ENCODE measurements at regions not wholly inside any gene's neighbourhood (a gene's known extent, or its start where the extent isn't known, plus 50 kb on each side); places are given as distances from the start of the nearest gene placed in this dataset.

- DNase-seq (ENCODE audit: low read depth in 1 of 2, low spot score in 1 of 2), result no peak
- Histone ChIP-seq H3K4me1 (ENCODE audit: low read depth) (no peaks in the 10 kb centered on the region), H3K4me3 (no peak overlapping the region), H3K9me3 (ENCODE audit: low read depth) (no peaks in the 10 kb centered on the region), H3K27ac (no peak overlapping the region), H3K36me3 (no peaks in the 10 kb centered on the region), H3K27me3 (no peaks in the 10 kb centered on the region)
- TF ChIP-seq, protein P1, sequence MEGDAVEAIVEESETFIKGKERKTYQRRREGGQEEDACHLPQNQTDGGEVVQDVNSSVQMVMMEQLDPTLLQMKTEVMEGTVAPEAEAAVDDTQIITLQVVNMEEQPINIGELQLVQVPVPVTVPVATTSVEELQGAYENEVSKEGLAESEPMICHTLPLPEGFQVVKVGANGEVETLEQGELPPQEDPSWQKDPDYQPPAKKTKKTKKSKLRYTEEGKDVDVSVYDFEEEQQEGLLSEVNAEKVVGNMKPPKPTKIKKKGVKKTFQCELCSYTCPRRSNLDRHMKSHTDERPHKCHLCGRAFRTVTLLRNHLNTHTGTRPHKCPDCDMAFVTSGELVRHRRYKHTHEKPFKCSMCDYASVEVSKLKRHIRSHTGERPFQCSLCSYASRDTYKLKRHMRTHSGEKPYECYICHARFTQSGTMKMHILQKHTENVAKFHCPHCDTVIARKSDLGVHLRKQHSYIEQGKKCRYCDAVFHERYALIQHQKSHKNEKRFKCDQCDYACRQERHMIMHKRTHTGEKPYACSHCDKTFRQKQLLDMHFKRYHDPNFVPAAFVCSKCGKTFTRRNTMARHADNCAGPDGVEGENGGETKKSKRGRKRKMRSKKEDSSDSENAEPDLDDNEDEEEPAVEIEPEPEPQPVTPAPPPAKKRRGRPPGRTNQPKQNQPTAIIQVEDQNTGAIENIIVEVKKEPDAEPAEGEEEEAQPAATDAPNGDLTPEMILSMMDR (IDR thresholded peaks at IDR 0.05; ENCODE audit: low read depth, low read length), result no peak
Observed at GRCh38 chr5:52517667-52518066, 270.0 kb upstream of the ITGA1 start.

DNA sequence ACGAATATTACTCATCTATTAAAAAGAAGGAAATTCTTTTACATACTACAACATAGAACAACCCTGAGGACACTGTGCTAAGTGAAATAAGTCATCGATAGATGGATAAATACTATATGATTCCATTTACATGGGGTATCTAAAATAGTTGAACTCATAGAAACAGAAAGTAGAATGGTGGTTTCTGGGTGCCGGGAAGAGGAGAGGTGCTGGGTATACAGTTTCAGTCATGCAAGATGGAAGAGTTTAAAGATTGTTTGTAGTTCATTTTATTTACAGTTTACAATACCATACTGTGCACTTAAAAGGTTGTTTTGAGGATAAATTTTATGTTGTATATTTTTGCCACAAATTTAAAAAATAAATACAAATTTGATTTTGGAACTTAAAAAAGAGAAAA is 267.5 kb upstream of the ITGA1 start:
- Histone ChIP-seq H3K36me3 (no peaks in the 10 kb centered on the region), H3K4me3 (no peak overlapping the region), H3K27me3 (no peaks in the 10 kb centered on the region), H3K4me1 (ENCODE audit: low read depth) (no peaks in the 10 kb centered on the region), H3K9me3 (ENCODE audit: low read depth) (no peaks in the 10 kb centered on the region), H3K27ac (no peak overlapping the region)
- no peak for DNase-seq (ENCODE audit: low read depth in 1 of 2, low spot score in 1 of 2)
- TF ChIP-seq, protein P1 (IDR thresholded peaks at IDR 0.05; ENCODE audit: low read depth, low read length), result no peak

- H3K4me1 ChIP-seq (ENCODE audit: low read depth), result no peaks in the 10 kb centered on the region
- TF ChIP-seq, protein P1 (IDR thresholded peaks at IDR 0.05; ENCODE audit: low read depth, low read length), result no peak
- no peak overlapping the region for H3K4me3 ChIP-seq
- no peak overlapping the region for H3K27ac ChIP-seq
- no peak for DNase-seq (ENCODE audit: low read depth in 1 of 2, low spot score in 1 of 2)
- H3K36me3 ChIP-seq, result no peaks in the 10 kb centered on the region
- H3K27me3 ChIP-seq, result no peaks in the 10 kb centered on the region
- H3K9me3 ChIP-seq (ENCODE audit: low read depth), result no peaks in the 10 kb centered on the region
Observed at GRCh38 chr5:52521236-52521635, 266.5 kb upstream of the ITGA1 start.

- no peaks in the 10 kb centered on the region for H3K36me3 ChIP-seq
- TF ChIP-seq, protein P1 (IDR thresholded peaks at IDR 0.05; ENCODE audit: low read depth, low read length), result no peak
- no peak overlapping the region for H3K27ac ChIP-seq
- H3K4me3 ChIP-seq, result no peak overlapping the region
- H3K4me1 ChIP-seq (ENCODE audit: low read depth), result no peaks in the 10 kb centered on the region
- no peaks in the 10 kb centered on the region for H3K9me3 ChIP-seq (ENCODE audit: low read depth)
- no peaks in the 10 kb centered on the region for H3K27me3 ChIP-seq
- DNase-seq (ENCODE audit: low read depth in 1 of 2, low spot score in 1 of 2), result no peak
Observed at GRCh38 chr5:52523701-52524100, 264.0 kb upstream of the ITGA1 start.

DNA sequence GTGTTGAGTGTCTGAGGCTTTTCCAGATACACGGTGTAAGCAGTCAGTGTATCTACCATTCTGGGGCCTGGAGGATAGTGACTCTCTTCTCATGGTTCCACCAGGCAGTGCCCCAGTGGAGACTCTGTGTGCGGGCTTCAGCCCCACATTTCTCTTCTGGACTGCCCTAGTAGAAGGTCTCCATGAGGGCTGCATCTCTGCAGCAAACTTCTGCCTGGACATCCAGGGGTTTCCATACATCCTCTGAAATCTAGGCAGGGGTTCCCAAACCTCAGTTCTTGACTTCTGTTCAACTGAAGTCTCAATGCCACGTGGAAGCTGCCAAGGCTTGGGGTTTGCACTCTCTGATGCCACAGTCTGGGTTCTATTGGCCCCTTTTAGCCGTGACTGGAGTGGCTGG is 256.6 kb upstream of the ITGA1 start:
- DNase-seq (ENCODE audit: low read depth in 1 of 2, low spot score in 1 of 2), result no peak
- TF ChIP-seq, protein P1 (IDR thresholded peaks at IDR 0.05; ENCODE audit: low read depth, low read length), result no peak
- no peak overlapping the region for H3K4me3 ChIP-seq
- no peaks in the 10 kb centered on the region for H3K36me3 ChIP-seq
- no peaks in the 10 kb centered on the region for H3K27me3 ChIP-seq
- no peaks in the 10 kb centered on the region for H3K4me1 ChIP-seq (ENCODE audit: low read depth)
- H3K9me3 ChIP-seq (ENCODE audit: low read depth), result no peaks in the 10 kb centered on the region
- H3K27ac ChIP-seq, result no peak overlapping the region

- H3K9me3 ChIP-seq (ENCODE audit: low read depth), result no peaks in the 10 kb centered on the region
- no peaks in the 10 kb centered on the region for H3K4me1 ChIP-seq (ENCODE audit: low read depth)
- TF ChIP-seq, protein P1 (IDR thresholded peaks at IDR 0.05; ENCODE audit: low read depth, low read length), result no peak
- no peaks in the 10 kb centered on the region for H3K36me3 ChIP-seq
- no peaks in the 10 kb centered on the region for H3K27me3 ChIP-seq
- no peak overlapping the region for H3K27ac ChIP-seq
- no peak overlapping the region for H3K4me3 ChIP-seq
- DNase-seq (ENCODE audit: low read depth in 1 of 2, low spot score in 1 of 2), result no peak
Observed at GRCh38 chr5:52543594-52543993, 244.1 kb upstream of the ITGA1 start.

All from cardiac muscle cell (in vitro differentiated cells and primary cell).